GM12878 (cell line): ENCODE measurements at regions not wholly inside any gene's neighbourhood (a gene's known extent, or its start where the extent isn't known, plus 50 kb on each side); places are given as distances from the start of the nearest gene placed in this dataset.

Source experiments
- E2F4 ChIP-seq: IDR thresholded peaks from 2 replicates; pipeline ENCODE4 v1.6.1; 2012; ENCODE audit warnings: low read depth, low read length, improper control_type of control experiment
- EZH2 ChIP-seq: IDR thresholded peaks from 2 replicates; pipeline ENCODE4 v1.6.1; 2012; ENCODE audit warnings: low read depth, mild to moderate bottlenecking, control low read depth, inconsistent platforms, low read length, borderline replicate concordance; ENCODE audit not compliant: control insufficient read depth
- MAX ChIP-seq: IDR thresholded peaks from 2 replicates; pipeline ENCODE4 v1.6.1; 2012; ENCODE audit warnings: low read depth, low read length, improper control_type of control experiment
- SUPT20H ChIP-seq: IDR thresholded peaks from 2 replicates; pipeline ENCODE4 v1.6.1; 2011; ENCODE audit warnings: low read depth, mild to moderate bottlenecking, low read length, moderate library complexity, borderline replicate concordance; ENCODE audit not compliant: control insufficient read depth
- ZBTB33 ChIP-seq: fragments of 450-650 bp; IDR thresholded peaks from 2 replicates; pipeline ENCODE4 v1.6.1; 2017; ENCODE audit warnings: mild to moderate bottlenecking

- TF ChIP-seq ZBTB33 (no peak), E2F4 (no peak), MAX (no peak), EZH2 (no peak), SUPT20H (no peak)
These were observed 553.0 kb upstream of the SYT4 start for GRCh38 chr18:43830303-43830702.
